ENCODE measurements at regions not wholly inside any gene's neighbourhood (a gene's known extent, or its start where the extent isn't known, plus 50 kb on each side); places are given as distances from the start of the nearest gene placed in this dataset.

DNA sequence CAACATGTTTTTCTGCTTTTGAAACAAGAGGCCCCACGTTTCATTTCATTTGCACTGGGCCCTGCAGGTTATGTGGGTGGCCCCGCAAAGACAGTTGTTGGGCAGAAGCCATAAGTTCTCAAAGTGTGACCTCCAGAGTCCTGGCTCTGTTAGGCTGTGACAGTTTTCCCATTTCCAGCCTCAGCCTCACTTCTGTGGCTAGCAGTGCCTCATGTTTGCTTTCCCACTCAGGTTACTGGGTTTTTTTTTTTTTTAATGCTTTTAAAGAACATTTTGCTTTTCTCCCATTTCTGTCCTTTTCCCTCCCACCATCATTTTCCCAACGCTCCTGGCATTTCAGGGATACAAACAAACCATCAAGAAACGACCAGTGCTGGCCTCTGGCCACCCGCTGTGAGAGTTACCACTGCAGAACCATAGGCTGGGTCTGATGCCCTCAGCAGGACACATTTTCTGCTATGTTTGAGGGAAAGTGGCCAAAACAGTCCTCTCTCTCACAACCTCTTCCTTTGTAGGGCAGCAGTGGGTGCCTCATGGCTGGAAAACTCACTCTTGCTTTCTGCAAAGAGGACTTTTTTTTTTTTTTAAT is 159.0 kb upstream of the MPHOSPH6 start:
- H3K9ac ChIP-seq (ENCODE audit: insufficient read depth, low read depth, low read length): no peak overlapping the region
- peak; percentile 16; the same call in 1 of the 3 replicates for ATAC-seq
- H3K27me3 ChIP-seq (ENCODE audit: control insufficient read depth in 1 of 2, insufficient read depth in 2 of 2, low read length in 2 of 2): peaks cover 0 to 9% of the 10 kb centered on the region in 2 experiments; a peak in 2 of 5 replicates
- intact Hi-C loops (cut with micrococcal nuclease; ENCODE audit: unreplicated experiment): no loop called here
- no peaks in the 10 kb centered on the region for H3K36me3 ChIP-seq (replicated peaks in 1 of 2; ENCODE audit: control insufficient read depth in 1 of 2, insufficient read depth in 2 of 2, low read length in 2 of 2)
- WGBS (ENCODE audit: low lambda C conversion rate): 15% methylated on average over 5 of the region's 5 CpGs
- POLR2A ChIA-PET: interaction anchor here (0.8 kb wide), 1 partner anchor 278 kb away, joined by 3 read pairs; no protein-coding TSS in a partner anchor
- H4K20me1 ChIP-seq (ENCODE audit: insufficient read depth, low read length): no peaks in the 10 kb centered on the region
- no peak overlapping the region for H3K27ac ChIP-seq (ENCODE audit: extremely low read length, insufficient read depth, low read length)
- H3K4me2 ChIP-seq (ENCODE audit: low read depth, low read length): no peak overlapping the region
- no peaks in the 10 kb centered on the region for H3K79me2 ChIP-seq (ENCODE audit: insufficient read depth, low read length)
- no peak for DNase-seq (ENCODE audit: low spot score)
- CTCF ChIA-PET (ENCODE audit: low intra/inter-chr PET ratio, low total read pairs): no interaction called here
- FAIRE-seq: no peak
- in situ Hi-C loops (cut with HindIII; ENCODE audit: extremely low pct_ligation_motif_present, low pct_unique_long_range_greater_than_20kb): no loop called here
- no peak overlapping the region for H2AFZ ChIP-seq (ENCODE audit: low read length)
- peaks cover 7% of the 10 kb centered on the region for H3K9me3 ChIP-seq (ENCODE audit: low read length)
- peaks cover 37% of the 10 kb centered on the region for H3K4me1 ChIP-seq (ENCODE audit: insufficient read depth, low read length)
- no peak overlapping the region for H3K4me3 ChIP-seq (replicated peaks in 1 of 3; ENCODE audit: insufficient read depth in 1 of 3, low read depth in 2 of 3, low read length in 3 of 3)
- no TSS peak for BruUV-seq (replicated peaks)
- TF ChIP-seq ZNF382 (CRISPR knock-in tag; IDR thresholded peaks at IDR 0.05; ENCODE audit: borderline replicate concordance): no peak
- TF ChIP-seq, protein P1, sequence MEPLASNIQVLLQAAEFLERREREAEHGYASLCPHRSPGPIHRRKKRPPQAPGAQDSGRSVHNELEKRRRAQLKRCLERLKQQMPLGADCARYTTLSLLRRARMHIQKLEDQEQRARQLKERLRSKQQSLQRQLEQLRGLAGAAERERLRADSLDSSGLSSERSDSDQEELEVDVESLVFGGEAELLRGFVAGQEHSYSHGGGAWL (CRISPR knock-in tag; IDR thresholded peaks at IDR 0.05): no peak
- TF ChIP-seq HES4 (CRISPR knock-in tag; IDR thresholded peaks at IDR 0.05; ENCODE audit: borderline replicate concordance): no peak
- no peak for TF ChIP-seq HMG20B (CRISPR knock-in tag; conservative IDR thresholded peaks at IDR 0.05)
- no peak for TF ChIP-seq ZNF678 (CRISPR knock-in tag; IDR thresholded peaks at IDR 0.05)
- TF ChIP-seq, protein P2, sequence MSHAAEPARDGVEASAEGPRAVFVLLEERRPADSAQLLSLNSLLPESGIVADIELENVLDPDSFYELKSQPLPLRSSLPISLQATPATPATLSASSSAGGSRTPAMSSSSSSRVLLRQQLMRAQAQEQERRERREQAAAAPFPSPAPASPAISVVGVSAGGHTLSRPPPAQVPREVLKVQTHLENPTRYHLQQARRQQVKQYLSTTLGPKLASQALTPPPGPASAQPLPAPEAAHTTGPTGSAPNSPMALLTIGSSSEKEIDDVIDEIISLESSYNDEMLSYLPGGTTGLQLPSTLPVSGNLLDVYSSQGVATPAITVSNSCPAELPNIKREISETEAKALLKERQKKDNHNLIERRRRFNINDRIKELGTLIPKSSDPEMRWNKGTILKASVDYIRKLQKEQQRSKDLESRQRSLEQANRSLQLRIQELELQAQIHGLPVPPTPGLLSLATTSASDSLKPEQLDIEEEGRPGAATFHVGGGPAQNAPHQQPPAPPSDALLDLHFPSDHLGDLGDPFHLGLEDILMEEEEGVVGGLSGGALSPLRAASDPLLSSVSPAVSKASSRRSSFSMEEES (CRISPR knock-in tag; IDR thresholded peaks at IDR 0.05): no peak
- TF ChIP-seq, protein P3, sequence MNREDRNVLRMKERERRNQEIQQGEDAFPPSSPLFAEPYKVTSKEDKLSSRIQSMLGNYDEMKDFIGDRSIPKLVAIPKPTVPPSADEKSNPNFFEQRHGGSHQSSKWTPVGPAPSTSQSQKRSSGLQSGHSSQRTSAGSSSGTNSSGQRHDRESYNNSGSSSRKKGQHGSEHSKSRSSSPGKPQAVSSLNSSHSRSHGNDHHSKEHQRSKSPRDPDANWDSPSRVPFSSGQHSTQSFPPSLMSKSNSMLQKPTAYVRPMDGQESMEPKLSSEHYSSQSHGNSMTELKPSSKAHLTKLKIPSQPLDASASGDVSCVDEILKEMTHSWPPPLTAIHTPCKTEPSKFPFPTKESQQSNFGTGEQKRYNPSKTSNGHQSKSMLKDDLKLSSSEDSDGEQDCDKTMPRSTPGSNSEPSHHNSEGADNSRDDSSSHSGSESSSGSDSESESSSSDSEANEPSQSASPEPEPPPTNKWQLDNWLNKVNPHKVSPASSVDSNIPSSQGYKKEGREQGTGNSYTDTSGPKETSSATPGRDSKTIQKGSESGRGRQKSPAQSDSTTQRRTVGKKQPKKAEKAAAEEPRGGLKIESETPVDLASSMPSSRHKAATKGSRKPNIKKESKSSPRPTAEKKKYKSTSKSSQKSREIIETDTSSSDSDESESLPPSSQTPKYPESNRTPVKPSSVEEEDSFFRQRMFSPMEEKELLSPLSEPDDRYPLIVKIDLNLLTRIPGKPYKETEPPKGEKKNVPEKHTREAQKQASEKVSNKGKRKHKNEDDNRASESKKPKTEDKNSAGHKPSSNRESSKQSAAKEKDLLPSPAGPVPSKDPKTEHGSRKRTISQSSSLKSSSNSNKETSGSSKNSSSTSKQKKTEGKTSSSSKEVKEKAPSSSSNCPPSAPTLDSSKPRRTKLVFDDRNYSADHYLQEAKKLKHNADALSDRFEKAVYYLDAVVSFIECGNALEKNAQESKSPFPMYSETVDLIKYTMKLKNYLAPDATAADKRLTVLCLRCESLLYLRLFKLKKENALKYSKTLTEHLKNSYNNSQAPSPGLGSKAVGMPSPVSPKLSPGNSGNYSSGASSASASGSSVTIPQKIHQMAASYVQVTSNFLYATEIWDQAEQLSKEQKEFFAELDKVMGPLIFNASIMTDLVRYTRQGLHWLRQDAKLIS (CRISPR knock-in tag; IDR thresholded peaks at IDR 0.05): no peak
- TF ChIP-seq NFKB2 (CRISPR knock-in tag; IDR thresholded peaks at IDR 0.05; ENCODE audit: borderline replicate concordance): no peak
- TF ChIP-seq KLF6 (CRISPR knock-in tag; IDR thresholded peaks at IDR 0.05): no peak
- TF ChIP-seq SMARCE1 (IDR thresholded peaks at IDR 0.05; ENCODE audit: borderline replicate concordance): no peak
- TF ChIP-seq, protein P4, sequence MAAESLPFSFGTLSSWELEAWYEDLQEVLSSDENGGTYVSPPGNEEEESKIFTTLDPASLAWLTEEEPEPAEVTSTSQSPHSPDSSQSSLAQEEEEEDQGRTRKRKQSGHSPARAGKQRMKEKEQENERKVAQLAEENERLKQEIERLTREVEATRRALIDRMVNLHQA (CRISPR knock-in tag; IDR thresholded peaks at IDR 0.05): no peak
- TF ChIP-seq, protein P5, sequence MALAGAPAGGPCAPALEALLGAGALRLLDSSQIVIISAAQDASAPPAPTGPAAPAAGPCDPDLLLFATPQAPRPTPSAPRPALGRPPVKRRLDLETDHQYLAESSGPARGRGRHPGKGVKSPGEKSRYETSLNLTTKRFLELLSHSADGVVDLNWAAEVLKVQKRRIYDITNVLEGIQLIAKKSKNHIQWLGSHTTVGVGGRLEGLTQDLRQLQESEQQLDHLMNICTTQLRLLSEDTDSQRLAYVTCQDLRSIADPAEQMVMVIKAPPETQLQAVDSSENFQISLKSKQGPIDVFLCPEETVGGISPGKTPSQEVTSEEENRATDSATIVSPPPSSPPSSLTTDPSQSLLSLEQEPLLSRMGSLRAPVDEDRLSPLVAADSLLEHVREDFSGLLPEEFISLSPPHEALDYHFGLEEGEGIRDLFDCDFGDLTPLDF (CRISPR knock-in tag; IDR thresholded peaks at IDR 0.05): no peak
- no peak for TF ChIP-seq HNRNPLL (IDR thresholded peaks at IDR 0.05; ENCODE audit: low read depth, low read length, poor library complexity, severe bottlenecking)
- TF ChIP-seq HCFC1 (IDR thresholded peaks at IDR 0.05; ENCODE audit: low read depth, low read length): no peak
- TF ChIP-seq TBX3 (IDR thresholded peaks at IDR 0.05; ENCODE audit: borderline replicate concordance): no peak
- TF ChIP-seq, protein P6, sequence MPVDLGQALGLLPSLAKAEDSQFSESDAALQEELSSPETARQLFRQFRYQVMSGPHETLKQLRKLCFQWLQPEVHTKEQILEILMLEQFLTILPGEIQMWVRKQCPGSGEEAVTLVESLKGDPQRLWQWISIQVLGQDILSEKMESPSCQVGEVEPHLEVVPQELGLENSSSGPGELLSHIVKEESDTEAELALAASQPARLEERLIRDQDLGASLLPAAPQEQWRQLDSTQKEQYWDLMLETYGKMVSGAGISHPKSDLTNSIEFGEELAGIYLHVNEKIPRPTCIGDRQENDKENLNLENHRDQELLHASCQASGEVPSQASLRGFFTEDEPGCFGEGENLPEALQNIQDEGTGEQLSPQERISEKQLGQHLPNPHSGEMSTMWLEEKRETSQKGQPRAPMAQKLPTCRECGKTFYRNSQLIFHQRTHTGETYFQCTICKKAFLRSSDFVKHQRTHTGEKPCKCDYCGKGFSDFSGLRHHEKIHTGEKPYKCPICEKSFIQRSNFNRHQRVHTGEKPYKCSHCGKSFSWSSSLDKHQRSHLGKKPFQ (CRISPR knock-in tag; IDR thresholded peaks at IDR 0.05; ENCODE audit: insufficient replicate concordance): no peak
